Coronary artery (tissue), 2 donors: ENCODE measurements at regions not wholly inside any gene's neighbourhood (a gene's known extent, or its start where the extent isn't known, plus 50 kb on each side); places are given as distances from the start of the nearest gene placed in this dataset.

Source experiments
- DNase-seq: peaks from one replicate; pipeline ENCODE4 v3.0.0-alpha.2; 2017; ENCODE audit warnings: low spot score
- H3K27ac ChIP-seq, 2 donors: fragments of 200-600 bp; sonication (generic); one replicate each; pipeline ENCODE4 v1.5.1; 2016 to 2019
- H3K4me3 ChIP-seq: fragments of 200-600 bp; sonication (generic); 2 replicates; pipeline ENCODE4 v1.5.1; 2016; ENCODE audit warnings: mild to moderate bottlenecking, moderate library complexity
- CTCF ChIP-seq: fragments of 200-600 bp; sonication (generic); IDR thresholded peaks from one replicate; pipeline ENCODE4 v1.5.1; 2019; ENCODE audit warnings: antibody characterized with exemption

GRCh38 chr15:81619002-81619401 is 245.0 kb upstream of the TMC3 start:
- DNase-seq: no peak
- no peak for TF ChIP-seq CTCF
- Histone ChIP-seq H3K4me3 (no peak overlapping the region), H3K27ac (no peak overlapping the region)

- DNase-seq: no peak
- Histone ChIP-seq H3K4me3 (no peak overlapping the region), H3K27ac (no peak overlapping the region)
- no peak for TF ChIP-seq CTCF
Measured at GRCh38 chr15:81612631-81613030, 238.6 kb upstream of the TMC3 start.

- Histone ChIP-seq H3K27ac (no peak overlapping the region), H3K4me3 (no peak overlapping the region)
- TF ChIP-seq CTCF: no peak
- no peak for DNase-seq
Measured at GRCh38 chr15:81611679-81612078, 237.7 kb upstream of the TMC3 start.

GRCh38 chr15:81608309-81608829 is 234.4 kb upstream of the TMC3 start:
- no peak overlapping the region for H3K4me3 ChIP-seq
- H3K27ac ChIP-seq: no peak overlapping the region
- no peak for DNase-seq

GRCh38 chr15:81604713-81605112 is 230.7 kb upstream of the TMC3 start:
- no peak for DNase-seq
- H3K27ac ChIP-seq: no peak overlapping the region
- TF ChIP-seq CTCF: no peak
- no peak overlapping the region for H3K4me3 ChIP-seq

More at GRCh38 chr15:81608309-81608829, 234.4 kb upstream of the TMC3 start:
- TF ChIP-seq CTCF: no peak

- H3K27ac ChIP-seq: no peak overlapping the region
- no peak for TF ChIP-seq CTCF
- no peak overlapping the region for H3K4me3 ChIP-seq
- DNase-seq: no peak
Measured at GRCh38 chr15:81596159-81596865, 222.3 kb upstream of the TMC3 start.

GRCh38 chr15:81595752-81596151 is 221.7 kb upstream of the TMC3 start:
- H3K4me3 ChIP-seq: no peak overlapping the region
- no peak for DNase-seq
- TF ChIP-seq CTCF: no peak
- no peak overlapping the region for H3K27ac ChIP-seq
